NAMALWA (cell line): ENCODE measurements at regions not wholly inside any gene's neighbourhood (a gene's known extent, or its start where the extent isn't known, plus 50 kb on each side); places are given as distances from the start of the nearest gene placed in this dataset.

ENCODE experiments used
- DNase-seq: peaks from one replicate; pipeline ENCODE4 v3.0.0-alpha.2; 2015; ENCODE audit warnings: low spot score

DNA sequence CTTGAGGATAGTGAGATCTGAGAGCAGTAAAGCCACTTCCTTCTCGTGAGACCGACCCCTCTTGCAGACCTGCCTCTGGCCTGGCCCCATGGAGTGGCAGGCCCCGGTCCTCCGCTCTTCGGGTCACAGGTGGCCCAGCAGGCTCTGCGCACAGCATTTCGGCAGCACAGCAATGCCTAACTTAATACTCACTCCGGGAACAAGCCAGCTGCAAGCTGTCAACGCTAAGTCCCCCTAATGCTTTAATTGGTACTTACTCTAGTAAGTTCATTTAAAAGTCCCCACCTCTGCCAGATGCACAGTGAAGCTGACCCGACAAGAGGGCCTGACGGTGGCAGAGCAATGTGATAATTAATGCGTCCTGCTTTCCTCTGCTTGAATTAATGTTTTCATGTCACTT lies 349.3 kb upstream of the B3GAT1 start:
- no peak for DNase-seq

DNA sequence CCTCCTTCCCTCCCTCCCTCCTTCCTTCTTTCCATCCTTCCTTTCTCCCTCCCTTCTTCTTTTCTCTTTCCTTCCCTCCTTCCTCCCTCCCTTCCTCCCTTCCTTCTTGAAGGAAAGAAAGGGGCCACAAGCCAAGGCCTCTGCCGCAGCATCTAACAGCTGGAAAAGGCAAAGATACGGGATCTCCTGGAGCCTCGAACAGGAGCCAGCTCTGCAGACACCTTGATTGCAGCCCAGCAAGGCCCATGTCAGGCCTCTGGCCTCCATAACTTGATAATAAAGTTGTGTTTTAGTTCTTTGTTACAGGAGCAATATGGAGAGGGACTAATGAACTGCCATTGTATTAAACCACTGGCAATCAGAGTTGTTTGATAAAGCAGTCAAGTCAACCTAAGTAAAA lies 348.9 kb upstream of the B3GAT1 start:
- no peak for DNase-seq

DNA sequence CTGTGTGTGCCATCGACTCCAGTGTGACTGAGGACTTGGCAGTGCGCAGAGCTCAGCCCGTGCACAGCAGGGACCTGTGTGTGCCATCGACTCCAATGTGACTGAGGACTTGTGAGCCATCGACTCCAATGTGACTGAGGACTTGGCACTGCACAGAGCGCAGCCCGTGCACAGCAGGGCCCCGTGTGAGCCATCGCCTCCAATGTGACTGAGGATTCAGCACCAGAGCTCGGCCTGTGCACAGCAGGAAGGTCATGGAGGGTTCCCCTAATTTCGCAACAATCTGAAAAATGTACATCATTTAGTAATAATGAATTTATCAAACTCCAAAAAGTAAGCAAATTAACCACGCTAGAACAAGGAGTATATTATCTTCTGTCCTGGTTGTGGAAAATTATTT lies 348.3 kb upstream of the B3GAT1 start:
- no peak for DNase-seq

DNA sequence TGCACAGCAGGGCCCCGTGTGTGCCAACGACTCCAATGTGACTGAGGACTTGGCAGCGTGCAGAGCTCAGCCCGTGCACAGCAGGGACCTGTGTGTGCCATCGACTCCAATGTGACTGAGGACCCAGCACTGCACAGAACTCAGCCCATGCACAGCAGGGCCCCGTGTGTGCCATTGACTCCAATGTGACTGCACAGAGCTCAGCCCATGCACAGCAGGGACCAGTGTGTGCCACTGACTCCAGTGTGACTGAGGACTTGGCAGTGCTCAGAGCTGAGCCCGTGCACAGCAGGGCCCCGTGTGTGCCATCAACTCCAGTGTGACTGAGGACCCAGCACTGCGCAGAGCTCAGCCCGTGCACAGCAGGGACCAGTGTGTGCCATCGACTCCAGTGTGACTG lies 347.8 kb upstream of the B3GAT1 start:
- no peak for DNase-seq

DNA sequence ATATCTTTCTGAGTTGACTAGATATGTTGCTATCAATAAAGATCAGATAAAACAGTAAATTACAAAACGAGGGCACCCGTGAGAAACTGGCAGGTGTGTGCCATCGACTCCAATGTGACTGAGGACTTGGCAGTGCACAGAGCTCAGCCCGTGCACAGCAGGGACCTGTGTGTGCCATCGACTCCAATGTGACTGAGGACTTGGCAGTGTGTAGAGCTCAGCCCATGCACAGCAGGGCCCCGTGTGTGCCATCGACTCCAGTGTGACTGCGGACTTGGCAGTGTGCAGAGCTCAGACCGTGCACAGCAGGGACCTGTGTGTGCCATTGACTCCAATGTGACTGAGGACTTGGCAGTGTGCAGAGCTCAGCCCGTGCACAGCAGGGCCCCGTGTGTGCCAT lies 347.2 kb upstream of the B3GAT1 start:
- DNase-seq: no peak

DNA sequence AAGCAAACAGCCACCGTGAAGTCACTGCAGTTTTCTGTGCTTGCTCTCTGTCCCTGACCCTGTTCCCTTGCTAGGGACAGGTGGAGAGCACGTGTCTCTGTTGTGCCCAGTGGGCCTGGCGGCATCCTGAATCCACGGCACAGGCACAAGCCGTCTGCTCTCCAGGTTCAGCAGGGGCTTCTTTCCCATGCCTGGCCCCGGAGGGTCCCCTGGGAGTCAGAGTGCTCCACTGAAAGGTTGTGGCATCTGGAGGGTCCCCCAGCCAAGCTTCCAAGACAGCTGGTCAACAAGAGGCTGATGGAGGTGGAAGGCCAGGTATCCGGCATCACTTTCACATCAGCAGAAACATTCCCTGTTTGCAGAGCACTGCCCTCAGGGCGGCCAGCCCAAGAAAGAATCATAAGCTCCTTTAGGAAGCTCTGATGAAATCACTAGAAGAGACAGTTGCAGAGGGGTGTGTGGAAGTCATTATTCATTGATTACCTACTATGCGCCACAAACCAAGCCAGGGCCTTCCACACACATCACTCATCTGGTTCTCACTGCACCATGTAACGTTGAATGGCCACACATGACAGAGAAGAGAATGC lies 346.4 kb upstream of the B3GAT1 start:
- DNase-seq: no peak

DNA sequence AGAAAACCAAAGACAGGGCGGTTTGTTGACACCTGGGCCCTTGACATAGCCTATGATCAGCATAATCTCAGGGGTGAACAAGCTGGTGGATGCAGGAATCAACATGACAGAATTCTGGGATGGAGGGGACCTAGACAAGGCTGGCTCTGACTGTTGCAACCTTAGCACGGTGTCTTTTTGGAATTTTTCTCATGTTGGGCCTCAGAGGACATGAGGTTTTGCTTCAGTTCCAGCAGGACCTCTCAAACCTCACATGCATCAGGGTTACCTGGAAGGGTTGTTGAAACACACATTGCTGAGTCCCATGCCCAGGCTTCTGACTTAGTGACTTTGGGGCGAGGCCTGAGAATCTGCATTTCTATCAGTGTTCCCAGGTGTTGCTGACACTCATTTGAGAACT lies 345.6 kb upstream of the B3GAT1 start:
- DNase-seq: no peak

DNA sequence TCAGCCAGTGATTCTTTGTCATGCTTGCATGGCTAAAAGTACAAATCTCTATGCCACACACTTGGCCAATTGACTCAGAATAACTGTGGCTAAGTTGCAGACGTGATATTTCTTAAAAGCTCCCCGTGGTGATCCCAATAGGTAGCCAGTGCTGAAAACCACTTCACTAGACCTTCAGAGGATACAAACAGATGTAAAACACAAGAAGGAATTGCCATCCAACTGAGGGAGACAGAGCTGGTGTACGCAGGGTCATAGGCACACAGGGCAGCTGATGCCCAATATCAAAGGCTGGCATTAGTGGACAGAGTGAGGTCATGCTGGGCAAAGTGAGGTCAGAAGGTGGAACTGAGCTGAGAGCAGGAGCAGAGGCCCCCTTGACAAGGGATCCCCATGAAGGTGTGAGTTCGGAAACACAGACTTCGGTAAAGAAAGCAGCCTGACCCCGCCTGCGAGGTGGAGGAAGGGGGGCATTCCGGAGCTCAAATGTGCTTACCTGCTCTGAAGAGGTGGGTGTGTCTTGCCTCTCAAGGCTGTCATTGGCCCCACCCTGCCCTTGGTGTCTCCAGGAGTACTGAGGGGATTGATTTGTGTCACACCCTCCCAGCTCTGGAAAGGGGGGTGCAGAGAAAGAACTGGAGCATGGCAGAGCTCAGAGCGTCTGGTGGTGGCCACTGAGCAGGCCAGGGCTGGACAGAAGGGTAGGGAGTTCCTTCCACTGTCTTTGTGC lies 344.9 kb upstream of the B3GAT1 start:
- no peak for DNase-seq

DNA sequence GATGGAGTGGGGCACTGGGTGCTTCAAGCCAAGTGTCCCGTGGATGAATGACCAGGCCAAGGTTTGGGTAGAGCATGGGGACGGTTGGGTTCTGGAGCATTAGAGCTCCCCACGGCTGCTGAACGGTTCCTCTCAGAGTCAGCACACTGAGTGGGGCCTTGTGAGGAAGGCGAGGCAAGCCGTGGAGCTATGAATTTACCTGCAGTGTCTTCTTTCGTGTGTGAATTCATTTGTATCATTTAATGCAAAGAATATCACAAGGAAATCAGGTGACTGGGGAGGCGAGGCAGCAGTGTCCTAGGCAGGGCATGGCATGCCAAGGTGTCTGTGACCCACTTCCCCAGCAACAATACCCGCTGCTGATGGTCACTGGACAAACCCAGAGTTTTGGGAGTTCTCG lies 343.5 kb upstream of the B3GAT1 start:
- no peak for DNase-seq

DNA sequence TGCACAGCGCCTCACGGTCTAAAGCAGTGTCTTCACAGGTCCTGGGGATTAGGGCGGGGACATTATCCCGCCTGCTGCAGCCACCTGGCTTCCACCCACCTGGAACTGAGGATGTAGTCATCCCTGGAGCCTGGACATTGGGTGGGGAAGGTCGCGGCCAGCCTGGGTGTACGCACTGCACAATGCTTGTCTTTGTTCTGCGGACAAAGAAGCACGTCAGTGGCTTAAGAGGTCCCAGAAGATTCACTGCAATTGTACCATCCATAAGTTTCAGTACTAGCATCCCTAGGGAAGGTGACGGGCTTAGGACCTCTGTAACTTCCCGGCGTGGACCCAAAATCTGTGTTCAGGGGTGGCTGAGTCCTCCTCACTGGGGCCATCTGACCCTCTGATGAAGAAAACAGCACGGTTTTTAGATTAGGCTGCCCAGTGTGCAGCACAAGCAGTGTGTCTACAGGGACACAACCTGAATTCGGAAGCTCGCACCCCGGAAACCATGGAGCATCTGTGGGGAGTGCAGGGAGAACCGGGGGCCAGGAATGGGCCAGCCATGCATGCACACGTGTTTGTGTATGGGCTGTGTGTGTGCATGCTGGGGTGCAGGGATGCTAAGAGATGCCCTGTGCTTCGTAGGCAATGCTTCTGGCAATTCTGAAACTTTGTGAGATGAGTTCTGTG lies 342.6 kb upstream of the B3GAT1 start:
- DNase-seq: no peak

DNA sequence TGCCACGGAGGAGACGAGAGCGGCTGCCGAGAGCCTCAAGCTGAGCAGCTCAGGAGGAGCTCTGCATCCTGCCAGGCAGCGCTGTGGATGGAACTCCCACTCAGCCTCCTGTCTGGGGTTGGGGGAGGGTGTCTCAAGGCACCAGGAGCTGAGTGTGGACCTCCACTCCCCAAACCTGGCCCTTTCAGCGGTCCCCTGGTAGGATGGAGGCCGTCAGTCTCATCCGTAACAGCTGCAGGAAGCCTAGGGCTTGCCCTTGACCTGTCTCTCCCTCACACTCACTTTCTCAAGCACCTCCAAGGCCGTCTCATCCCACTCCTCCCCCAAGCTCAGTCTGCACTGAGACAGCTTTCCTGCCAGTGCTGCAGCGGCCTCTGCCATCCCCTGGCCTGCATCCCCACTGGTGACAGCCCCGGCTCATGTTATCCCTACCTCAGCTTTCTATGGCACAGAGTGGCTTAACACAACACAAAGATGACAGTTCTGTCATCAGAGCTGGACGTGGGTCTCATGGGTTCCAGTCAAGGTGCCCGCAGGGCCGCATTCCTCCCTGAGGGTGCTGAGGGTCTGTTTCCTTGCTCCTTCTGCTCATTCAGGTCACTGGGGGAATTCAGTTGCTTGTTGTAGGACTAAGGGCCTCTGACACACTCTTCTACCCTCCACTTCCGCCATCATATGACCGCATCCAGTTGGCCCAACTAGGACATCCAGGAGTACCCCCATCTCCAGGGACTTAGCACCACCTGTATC lies 341.9 kb upstream of the B3GAT1 start:
- no peak for DNase-seq

DNA sequence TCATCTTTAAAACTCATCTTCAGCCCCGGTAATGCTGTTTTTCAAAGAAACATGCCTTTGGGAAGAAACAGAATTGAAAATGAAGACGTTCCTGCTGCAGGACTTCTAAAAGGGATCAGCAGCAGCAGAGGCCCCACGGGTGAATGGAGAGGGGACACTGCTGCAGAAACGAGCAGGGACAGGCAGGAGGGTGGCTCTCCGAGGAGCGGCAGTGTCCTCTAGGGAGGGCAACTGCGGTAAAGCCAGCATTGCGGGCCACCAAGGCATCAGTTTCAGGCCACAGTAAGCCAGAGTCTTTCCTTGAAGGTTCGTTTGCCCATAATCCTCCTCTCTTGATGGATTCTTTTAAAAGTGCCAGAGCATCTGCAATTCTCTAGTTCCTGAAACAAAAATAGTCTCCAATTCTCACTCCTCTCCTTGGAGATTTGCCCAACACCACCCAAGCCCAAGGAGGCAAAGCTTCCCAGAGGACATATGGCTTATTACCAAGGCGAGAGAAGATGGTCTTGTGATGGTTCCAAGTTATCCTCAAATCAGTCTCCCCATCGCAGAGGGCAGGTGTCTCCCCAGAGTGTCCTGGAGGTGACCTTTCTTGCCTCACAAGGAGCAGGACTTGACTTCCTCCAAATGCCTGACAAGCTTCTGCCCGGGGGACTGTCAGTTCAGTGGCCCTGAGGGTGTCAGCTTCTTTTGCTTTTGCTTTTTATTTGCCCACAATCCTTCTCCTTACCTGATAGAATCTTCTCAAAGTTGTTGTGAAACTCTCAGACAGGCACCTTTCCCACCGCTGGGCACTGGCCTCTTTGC lies 341.1 kb upstream of the B3GAT1 start:
- no peak for DNase-seq

DNA sequence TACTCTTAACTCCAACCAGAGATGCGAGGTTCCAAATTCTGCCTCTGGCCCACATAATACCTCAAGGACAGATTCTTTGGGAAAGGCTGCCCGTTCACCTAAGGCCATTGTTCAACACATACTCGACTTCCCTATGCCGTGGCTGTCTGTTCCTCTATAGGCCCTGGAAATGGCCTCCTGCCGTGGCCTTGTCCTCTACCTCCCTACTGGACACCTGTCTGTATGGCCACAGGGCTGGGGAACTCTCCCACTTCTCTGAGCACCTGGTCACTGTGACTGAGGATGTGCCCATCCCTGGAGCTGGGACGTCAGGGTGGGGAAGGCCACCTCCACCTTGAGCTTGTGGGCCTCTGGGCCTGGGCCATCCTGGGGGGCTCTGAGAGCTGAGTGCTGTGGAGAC lies 340.5 kb upstream of the B3GAT1 start:
- DNase-seq: no peak

DNA sequence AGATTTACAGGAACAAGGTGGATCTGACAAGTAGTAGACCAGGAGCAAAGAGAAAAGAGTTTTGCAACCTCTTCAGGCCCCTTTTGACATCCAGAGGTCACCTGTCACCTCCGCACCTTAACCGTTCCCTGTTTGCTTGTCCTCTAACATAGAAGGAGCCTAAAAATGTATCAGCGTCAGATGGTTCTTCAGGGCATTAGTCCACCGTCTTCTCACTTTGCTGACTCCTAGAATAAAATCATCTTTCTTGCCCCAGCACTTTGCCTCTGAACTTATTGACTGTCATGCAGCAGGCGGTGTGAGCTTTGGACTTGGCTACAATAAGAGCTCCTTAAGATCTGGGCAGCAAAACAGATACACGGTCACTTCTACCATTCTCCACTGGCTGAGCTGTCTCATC lies 339.7 kb upstream of the B3GAT1 start:
- no peak for DNase-seq

DNA sequence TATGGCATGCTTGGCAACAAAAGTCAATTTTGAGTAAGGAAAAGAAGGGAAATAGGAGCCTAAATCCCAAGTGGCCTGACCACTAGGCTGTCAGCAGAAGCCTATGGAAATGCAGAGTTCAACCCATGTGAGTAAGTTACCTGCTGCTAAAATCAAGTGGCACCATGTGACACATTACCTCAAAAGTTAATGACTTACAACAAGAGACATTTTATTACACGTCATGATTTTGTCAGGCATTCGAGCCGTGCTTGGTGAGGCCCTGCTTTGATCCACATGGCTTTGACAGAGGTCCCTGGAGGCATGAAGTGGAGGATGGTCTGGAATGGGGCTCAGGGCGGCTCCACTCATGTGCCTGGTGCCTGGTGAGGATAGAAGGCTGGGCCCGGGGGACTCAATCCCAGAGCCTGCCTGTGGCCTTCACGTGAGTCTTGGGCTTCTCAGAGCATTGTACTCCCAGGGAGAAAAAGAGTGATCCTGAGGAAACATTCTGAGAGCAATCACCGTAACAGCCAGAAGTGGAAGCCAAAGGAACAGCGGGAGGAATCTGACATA lies 339.1 kb upstream of the B3GAT1 start:
- no peak for DNase-seq

DNA sequence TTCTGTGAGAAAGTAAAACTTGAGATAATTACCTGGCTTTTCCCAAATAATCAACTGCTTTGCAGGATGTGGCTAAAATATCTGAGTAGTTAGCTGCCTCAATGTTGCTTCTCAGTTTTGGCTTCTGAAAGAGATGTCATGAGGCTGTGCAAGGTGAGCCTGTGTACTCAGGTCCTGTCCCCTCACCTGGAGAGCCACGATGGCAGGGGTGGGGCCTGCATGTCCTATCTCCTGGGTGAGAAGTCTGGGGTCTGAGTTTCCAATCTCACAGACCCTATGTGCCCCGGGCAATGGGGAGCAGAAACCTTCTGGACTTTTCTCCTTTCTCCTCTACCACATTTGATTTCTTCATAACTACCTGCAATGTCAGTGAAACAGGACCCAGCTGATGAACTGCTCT lies 338.6 kb upstream of the B3GAT1 start:
- DNase-seq: no peak

DNA sequence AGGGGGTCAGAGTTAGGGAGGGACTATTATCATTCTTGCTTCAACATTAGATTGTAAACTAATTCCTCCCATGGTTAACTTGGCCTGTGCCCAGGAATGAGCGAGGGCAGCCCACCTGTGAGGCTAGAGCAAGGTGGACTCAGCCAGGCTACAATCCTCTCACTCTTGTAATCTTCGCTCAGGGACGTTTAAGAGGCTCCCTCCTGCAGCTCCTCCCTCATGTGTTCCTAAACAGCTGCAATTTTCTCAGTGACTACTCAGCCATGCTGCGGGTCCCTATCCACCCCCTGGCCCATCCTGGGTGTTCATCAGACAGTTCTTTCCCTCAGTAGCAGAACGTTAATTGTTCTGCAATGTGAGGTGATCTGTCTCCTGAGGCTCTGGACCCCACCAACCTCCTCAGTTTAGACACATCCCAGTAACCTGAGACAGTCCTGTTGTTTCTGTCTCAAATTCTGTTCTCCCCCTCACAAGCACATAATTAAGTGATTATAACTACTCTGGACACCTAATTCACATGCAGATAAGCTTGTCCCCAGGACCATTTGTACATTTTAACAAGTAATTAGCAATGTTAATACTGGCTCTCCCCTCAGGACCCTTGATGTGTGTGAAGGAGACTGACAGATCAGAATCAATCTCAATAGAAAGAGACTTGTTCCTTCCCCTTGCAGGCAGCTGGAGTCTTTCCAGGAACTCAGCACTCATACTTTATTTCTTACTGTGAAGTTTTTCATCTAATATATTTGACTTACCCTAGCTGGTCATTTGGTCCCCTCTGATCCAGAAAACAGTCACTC lies 337.2 kb upstream of the B3GAT1 start:
- DNase-seq: no peak

DNA sequence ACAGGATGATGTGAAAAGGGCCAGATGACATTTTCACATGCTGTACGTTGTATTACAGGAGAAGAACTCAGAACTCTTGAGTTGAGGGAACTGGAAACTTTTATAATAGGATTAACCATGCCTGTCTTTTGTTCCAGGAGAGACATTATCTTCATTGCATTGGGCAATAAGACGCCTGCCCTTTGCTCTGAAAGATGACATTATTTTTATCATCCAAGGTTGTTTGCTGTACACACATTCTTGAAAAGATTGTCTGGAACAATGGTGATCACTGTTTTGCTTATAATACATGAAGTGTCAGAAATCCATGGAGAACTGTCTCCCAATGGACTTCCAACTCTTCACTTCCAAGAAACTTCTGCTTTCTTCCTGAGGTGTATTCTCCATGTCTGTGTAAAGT lies 334.6 kb upstream of the B3GAT1 start:
- no peak for DNase-seq

DNA sequence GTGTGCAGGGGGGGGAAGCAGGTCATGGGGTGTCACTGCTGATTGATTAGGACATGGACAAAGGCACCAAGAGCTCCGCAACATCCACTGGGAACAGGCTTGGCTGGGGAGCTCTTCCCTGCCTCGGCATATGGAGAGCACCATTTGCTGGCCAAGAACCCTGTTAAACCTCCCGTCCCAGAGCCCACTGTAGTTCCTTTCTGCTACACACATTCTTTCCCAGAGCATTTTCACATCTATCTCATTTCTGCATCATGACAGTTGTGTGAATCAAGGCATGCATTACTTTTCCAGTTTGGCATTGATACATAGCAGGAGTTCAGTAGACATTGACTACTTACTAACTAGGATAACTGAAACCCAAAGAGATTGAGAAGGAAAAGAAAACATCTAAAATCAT lies 333.4 kb upstream of the B3GAT1 start:
- no peak for DNase-seq

DNA sequence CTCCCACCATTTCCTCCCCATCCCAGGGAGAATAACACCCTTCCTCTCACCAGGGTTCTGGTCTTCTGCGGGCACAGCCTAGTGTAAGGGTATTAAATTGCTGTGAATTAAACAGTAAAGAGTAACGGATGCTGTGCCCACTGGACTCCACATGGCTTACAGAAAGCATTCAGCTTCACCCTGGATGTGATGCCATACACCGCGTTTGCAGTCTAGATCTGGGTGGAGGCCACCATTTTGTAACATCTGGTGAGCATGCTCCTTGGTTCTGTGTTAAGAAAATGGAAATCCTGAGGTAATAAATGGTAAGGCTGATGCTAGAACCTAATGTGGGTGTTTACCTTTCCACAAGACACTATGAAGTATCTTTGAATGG lies 331.8 kb upstream of the B3GAT1 start:
- DNase-seq: no peak
